Mesenchymal stem cell (in vitro differentiated cells and primary cell): ENCODE measurements at regions not wholly inside any gene's neighbourhood (a gene's known extent, or its start where the extent isn't known, plus 50 kb on each side); places are given as distances from the start of the nearest gene placed in this dataset.

Source experiments
- DNase-seq: peaks from one replicate; pipeline ENCODE4 v3.0.0-alpha.2; 2013
- H2AFZ ChIP-seq: one replicate; pipeline ENCODE4 v1.6.1; 2013; ENCODE audit warnings: low read depth, mild to moderate bottlenecking, control low read depth, inconsistent platforms, low read length, moderate library complexity
- H2AK5ac ChIP-seq: 2 replicates; pipeline ENCODE4 v1.6.1; 2013; ENCODE audit warnings: low read length, moderate library complexity, mild to moderate bottlenecking, inconsistent platforms; ENCODE audit not compliant: severe bottlenecking
- H2BK120ac ChIP-seq: one replicate; pipeline ENCODE4 v1.6.1; 2013; ENCODE audit warnings: low read depth, mild to moderate bottlenecking, inconsistent platforms, low read length, moderate library complexity
- H2BK12ac ChIP-seq, 2 experiments: one replicate each; pipeline ENCODE4 v1.6.1; 2013; ENCODE audit warnings: inconsistent platforms in 2 of 2, low read length in 2 of 2, mild to moderate bottlenecking in 2 of 2, moderate library complexity in 2 of 2, control low read depth in 1 of 2
- H2BK15ac ChIP-seq: one replicate; pipeline ENCODE4 v1.6.1; 2013; ENCODE audit warnings: mild to moderate bottlenecking, low read depth, inconsistent platforms; ENCODE audit not compliant: poor library complexity, severe bottlenecking
- H2BK5ac ChIP-seq: 2 replicates; pipeline ENCODE4 v1.6.1; 2013; ENCODE audit warnings: low read depth, mild to moderate bottlenecking, low read length, control low read depth, inconsistent platforms; ENCODE audit not compliant: poor library complexity, severe bottlenecking
- H3K14ac ChIP-seq, 2 experiments: one replicate each; pipeline ENCODE4 v1.6.1; 2013; ENCODE audit warnings: inconsistent platforms in 2 of 2, low read length in 2 of 2, control low read depth in 1 of 2, mild to moderate bottlenecking in 1 of 2, moderate library complexity in 1 of 2
- H3K18ac ChIP-seq, 2 experiments: one replicate each; pipeline ENCODE4 v1.6.1; 2013; ENCODE audit warnings: inconsistent platforms in 2 of 2, low read length in 2 of 2, control low read depth in 1 of 2, low read depth in 1 of 2, mild to moderate bottlenecking in 1 of 2
- H3K23ac ChIP-seq, 2 experiments: one replicate each; pipeline ENCODE4 v1.6.1; 2013; ENCODE audit warnings: inconsistent platforms in 2 of 2, low read length in 2 of 2, mild to moderate bottlenecking in 2 of 2, moderate library complexity in 2 of 2, control low read depth in 1 of 2
- H3K27ac ChIP-seq: 2 replicates; pipeline ENCODE4 v1.5.1; 2013; ENCODE audit warnings: mild to moderate bottlenecking, moderate library complexity, low read length, control low read depth, inconsistent platforms; ENCODE audit not compliant: poor library complexity, severe bottlenecking
- H3K27me3 ChIP-seq, 2 experiments: 2 replicates each; pipeline versions ENCODE4 v1.6.1 to v1.7.0; 2013; ENCODE audit warnings: low read length in 2 of 2, mild to moderate bottlenecking in 2 of 2, moderate library complexity in 2 of 2, control low read depth in 1 of 2, inconsistent platforms in 1 of 2; ENCODE audit not compliant: control insufficient read depth in 1 of 2, insufficient read depth in 1 of 2
- H3K36me3 ChIP-seq, 2 experiments: 2 replicates each; pipeline versions ENCODE4 v1.6.1 to v1.7.0; 2013; ENCODE audit warnings: low read length in 2 of 2, control low read depth in 1 of 2, inconsistent platforms in 1 of 2, low read depth in 1 of 2, mild to moderate bottlenecking in 1 of 2; ENCODE audit not compliant: insufficient read depth in 2 of 2, control insufficient read depth in 1 of 2
- H3K4ac ChIP-seq, 2 experiments: one replicate each; pipeline ENCODE4 v1.6.1; 2013; ENCODE audit warnings: inconsistent platforms in 2 of 2, low read length in 2 of 2, mild to moderate bottlenecking in 2 of 2, moderate library complexity in 2 of 2, control low read depth in 1 of 2, low read depth in 1 of 2
- H3K4me1 ChIP-seq: 2 replicates; pipeline ENCODE4 v1.6.1; 2013; ENCODE audit warnings: low read depth, low read length, control low read depth; ENCODE audit not compliant: control insufficient read depth, insufficient read depth
- H3K4me2 ChIP-seq: 2 replicates; pipeline ENCODE4 v1.6.1; 2013; ENCODE audit warnings: low read length, mild to moderate bottlenecking, inconsistent platforms; ENCODE audit not compliant: poor library complexity, severe bottlenecking
- H3K4me3 ChIP-seq, 2 experiments: 2 replicates each; pipeline versions ENCODE4 v1.5.1 to v1.7.0; 2013; ENCODE audit warnings: low read length in 2 of 2, mild to moderate bottlenecking in 2 of 2, control low read depth in 1 of 2, low read depth in 1 of 2; ENCODE audit not compliant: insufficient read depth in 1 of 2
- H3K79me1 ChIP-seq: replicated peaks from 2 replicates; pipeline ENCODE4 v1.6.1; 2013; ENCODE audit warnings: mild to moderate bottlenecking, control low read depth, low read length, inconsistent platforms; ENCODE audit not compliant: poor library complexity, severe bottlenecking
- H3K9ac ChIP-seq: 2 replicates; pipeline ENCODE4 v1.7.0; 2013; ENCODE audit warnings: mild to moderate bottlenecking, low read length, moderate library complexity
- H3K9me3 ChIP-seq: 2 replicates; pipeline ENCODE4 v1.7.0; 2013; ENCODE audit warnings: mild to moderate bottlenecking, low read length; ENCODE audit not compliant: control insufficient read depth
- H4K8ac ChIP-seq: one replicate; pipeline ENCODE4 v1.6.1; 2013; ENCODE audit warnings: inconsistent platforms, mild to moderate bottlenecking, low read length, moderate library complexity
- H4K91ac ChIP-seq: one replicate; pipeline ENCODE4 v1.6.1; 2013; ENCODE audit warnings: mild to moderate bottlenecking, low read length, inconsistent platforms
- WGBS: methylation state at CpG from one replicate; pipeline ENCODE4 v1.1.7; 2013; ENCODE audit warnings: mixed read lengths; 5-methylcytosine and 5-hydroxymethylcytosine counted together

DNA sequence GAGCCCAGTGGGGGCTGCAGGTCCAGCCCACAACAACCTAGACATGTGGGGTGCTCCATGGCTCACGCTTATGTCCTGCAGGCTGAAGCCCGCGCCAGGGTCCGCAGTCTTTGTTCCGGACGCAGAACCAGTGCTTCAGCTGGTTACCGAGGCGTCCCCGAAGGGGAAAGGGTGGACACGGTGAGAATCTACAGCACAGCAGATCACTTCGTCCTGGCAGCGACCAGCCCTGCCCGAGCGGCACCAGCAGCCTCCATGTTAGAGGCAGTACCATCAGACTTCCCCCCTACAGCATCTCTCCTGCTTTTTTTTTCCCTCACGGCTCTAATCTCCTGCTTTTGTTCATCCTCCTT is 1736.4 kb downstream of the TP53TG3F start:
- DNase-seq, result no peak
- Histone ChIP-seq H3K79me1 (no peaks in the 10 kb centered on the region), H4K91ac (no peak overlapping the region), H3K36me3 (no peaks in the 10 kb centered on the region), H2BK120ac (no peak overlapping the region), H2BK15ac (no peak overlapping the region), H2AK5ac (no peak overlapping the region), H3K27me3 (no peaks in the 10 kb centered on the region), H2AFZ (no peak overlapping the region), H3K4me3 (no peak overlapping the region), H4K8ac (no peak overlapping the region), H3K4me2 (no peak overlapping the region), H3K9me3 (no peaks in the 10 kb centered on the region), H3K4me1 (no peaks in the 10 kb centered on the region), H3K9ac (no peak overlapping the region), H3K4ac (no peak overlapping the region), H3K23ac (no peak overlapping the region), H3K14ac (no peak overlapping the region), H3K27ac (no peak overlapping the region), H2BK5ac (no peak overlapping the region), H2BK12ac (no peak overlapping the region), H3K18ac (no peak overlapping the region)
- WGBS, result 88% methylated on average over 15 of the region's 15 CpGs

DNA sequence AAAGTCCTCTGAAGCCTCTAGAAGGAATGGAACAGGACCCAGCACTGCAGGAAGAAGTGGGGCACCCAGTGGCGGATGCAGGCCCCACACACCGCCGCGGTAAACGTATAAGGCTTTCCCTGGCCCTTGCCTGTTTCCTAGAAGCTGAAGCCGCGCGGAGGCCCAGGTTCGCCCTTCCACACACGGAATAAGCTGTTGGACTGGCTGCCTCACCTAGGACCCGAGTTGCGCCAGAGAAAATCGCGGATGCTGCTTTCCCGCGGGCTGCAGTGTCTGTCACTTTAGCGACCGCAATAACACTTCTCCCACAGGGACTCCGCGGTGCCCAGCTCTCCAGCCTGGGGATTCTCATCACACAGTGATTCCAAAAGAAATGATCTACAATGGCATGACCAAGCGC is 1736.9 kb downstream of the TP53TG3F start:
- Histone ChIP-seq H4K8ac (no peak overlapping the region), H3K18ac (no peak overlapping the region), H3K4ac (no peak overlapping the region), H2BK5ac (no peak overlapping the region), H2BK15ac (no peak overlapping the region), H2BK120ac (no peak overlapping the region), H3K9me3 (no peaks in the 10 kb centered on the region), H2BK12ac (no peak overlapping the region), H3K4me3 (no peak overlapping the region), H3K9ac (no peak overlapping the region), H2AFZ (no peak overlapping the region), H4K91ac (no peak overlapping the region), H3K23ac (no peak overlapping the region), H3K4me1 (no peaks in the 10 kb centered on the region), H3K14ac (no peak overlapping the region), H2AK5ac (no peak overlapping the region), H3K36me3 (no peaks in the 10 kb centered on the region), H3K79me1 (no peaks in the 10 kb centered on the region), H3K27ac (no peak overlapping the region), H3K4me2 (no peak overlapping the region), H3K27me3 (no peaks in the 10 kb centered on the region)
- 92% methylated on average over 21 of the region's 21 CpGs for WGBS
- no peak for DNase-seq

DNA sequence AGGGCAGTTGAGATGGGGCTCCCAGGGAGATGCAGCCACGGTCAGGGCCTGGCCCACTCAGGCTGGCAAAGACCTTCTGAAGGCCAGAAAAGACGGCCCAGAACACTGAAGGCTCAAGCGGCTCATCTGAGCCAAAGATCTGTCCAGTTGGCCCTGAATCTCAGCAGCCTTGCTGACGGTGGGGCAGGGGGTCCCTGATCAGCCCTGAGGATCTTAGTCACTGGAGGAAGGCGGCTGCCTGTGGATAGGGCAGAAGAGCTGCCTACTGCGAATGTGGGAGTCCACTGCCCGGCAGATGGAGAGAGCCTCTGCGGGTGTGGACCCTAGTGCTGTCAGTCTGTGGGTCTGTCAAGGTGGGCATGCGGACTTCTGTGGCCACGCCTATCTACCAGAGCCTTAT is 1738.2 kb downstream of the TP53TG3F start:
- Histone ChIP-seq H2BK5ac (no peak overlapping the region), H2BK12ac (no peak overlapping the region), H3K4ac (no peak overlapping the region), H3K9ac (no peak overlapping the region), H3K27me3 (no peaks in the 10 kb centered on the region), H2BK120ac (no peak overlapping the region), H3K14ac (no peak overlapping the region), H3K9me3 (no peaks in the 10 kb centered on the region), H4K91ac (no peak overlapping the region), H3K4me2 (no peak overlapping the region), H4K8ac (no peak overlapping the region), H3K27ac (no peak overlapping the region), H3K4me1 (no peaks in the 10 kb centered on the region), H3K36me3 (no peaks in the 10 kb centered on the region), H3K18ac (no peak overlapping the region), H3K23ac (no peak overlapping the region), H3K79me1 (no peaks in the 10 kb centered on the region), H2BK15ac (no peak overlapping the region), H2AK5ac (no peak overlapping the region), H3K4me3 (no peak overlapping the region), H2AFZ (no peak overlapping the region)
- WGBS, result 71% methylated on average over 8 of the region's 10 CpGs
- DNase-seq, result no peak

DNA sequence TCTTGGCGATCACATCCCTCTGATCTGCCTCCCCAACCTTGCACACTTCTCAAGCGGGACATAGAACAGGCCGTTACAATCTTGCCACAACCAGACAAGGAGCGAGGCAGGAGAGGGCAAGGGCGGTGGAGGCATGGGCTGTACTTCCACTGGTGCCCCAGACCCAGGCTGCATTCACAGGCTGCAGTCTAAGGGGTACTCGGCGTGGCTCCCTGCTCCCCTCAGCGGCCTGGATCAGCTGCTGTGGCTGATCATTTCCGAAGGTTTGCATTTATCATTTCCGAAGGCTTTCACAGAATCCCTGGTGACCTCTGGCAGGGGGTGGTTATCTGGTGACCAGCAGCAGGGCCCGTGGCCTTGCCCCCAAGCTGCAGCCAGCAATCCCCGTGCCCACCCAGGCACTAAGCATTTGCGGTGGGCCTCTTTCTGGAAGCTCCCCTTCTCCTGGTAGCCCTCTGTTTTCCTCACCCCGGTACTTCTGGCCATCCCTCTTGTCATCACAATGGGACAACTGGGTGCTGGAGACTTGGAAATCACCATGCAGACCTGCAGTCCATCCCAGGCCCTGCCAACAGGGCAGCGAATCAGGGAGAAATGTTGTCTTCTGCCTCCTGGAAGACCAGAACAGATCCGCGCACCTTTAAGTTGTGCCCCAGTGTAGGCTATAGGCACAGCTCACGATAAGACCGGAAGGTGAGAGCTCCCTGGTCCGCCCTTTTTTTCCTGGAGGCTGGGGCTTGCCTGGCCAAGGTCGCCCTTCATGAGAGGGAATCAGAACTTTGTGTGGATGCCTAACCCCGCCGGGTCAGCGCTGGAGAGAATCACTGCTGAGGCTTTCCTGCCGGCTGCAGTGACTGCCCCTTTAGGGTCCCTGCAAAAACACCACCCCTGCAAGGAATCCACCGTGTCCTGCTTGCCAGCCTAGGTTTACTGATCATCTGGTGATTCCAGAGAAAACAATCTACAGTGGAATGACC is 1739.1 kb downstream of the TP53TG3F start:
- Histone ChIP-seq H3K4me2 (no peak overlapping the region), H2BK12ac (no peak overlapping the region), H3K23ac (no peak overlapping the region), H4K91ac (no peak overlapping the region), H2AK5ac (no peak overlapping the region), H3K4me1 (no peaks in the 10 kb centered on the region), H3K36me3 (no peaks in the 10 kb centered on the region), H3K14ac (no peak overlapping the region), H3K4me3 (no peak overlapping the region), H3K79me1 (no peaks in the 10 kb centered on the region), H3K27me3 (no peaks in the 10 kb centered on the region), H3K9me3 (no peaks in the 10 kb centered on the region), H3K4ac (no peak overlapping the region), H2BK120ac (no peak overlapping the region), H3K9ac (no peak overlapping the region), H3K18ac (no peak overlapping the region), H3K27ac (no peak overlapping the region), H2BK5ac (no peak overlapping the region), H2AFZ (no peak overlapping the region), H4K8ac (no peak overlapping the region), H2BK15ac (no peak overlapping the region)
- WGBS, result 75% methylated on average over 26 of the region's 26 CpGs
- DNase-seq, result no peak
